RPMI7951 (cell line): ENCODE measurements at regions not wholly inside any gene's neighbourhood (a gene's known extent, or its start where the extent isn't known, plus 50 kb on each side); places are given as distances from the start of the nearest gene placed in this dataset.

Experiments
- DNase-seq: peaks from one replicate; pipeline ENCODE4 v3.0.0-alpha.2; 2012; ENCODE audit warnings: low read depth

DNA sequence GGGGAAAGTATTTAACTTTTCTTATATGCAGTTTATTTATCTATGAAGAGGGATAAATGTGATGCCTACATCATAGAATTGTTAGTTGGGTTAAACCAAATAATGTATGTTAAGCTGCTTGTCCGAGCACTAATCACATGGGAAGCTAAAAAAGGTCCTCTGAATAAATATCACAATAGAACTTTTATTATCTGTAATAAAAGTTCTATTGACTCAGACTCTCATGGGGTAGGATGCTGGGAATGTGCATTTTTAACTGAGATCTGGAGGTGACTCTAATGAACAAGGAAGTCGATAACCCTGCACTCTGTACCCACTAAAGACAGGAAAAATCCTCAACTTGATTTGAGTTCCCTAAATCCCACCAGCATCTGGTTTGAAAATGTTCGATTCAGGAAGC is 205.9 kb upstream of the IL12B start:
- DNase-seq, result no peak

DNA sequence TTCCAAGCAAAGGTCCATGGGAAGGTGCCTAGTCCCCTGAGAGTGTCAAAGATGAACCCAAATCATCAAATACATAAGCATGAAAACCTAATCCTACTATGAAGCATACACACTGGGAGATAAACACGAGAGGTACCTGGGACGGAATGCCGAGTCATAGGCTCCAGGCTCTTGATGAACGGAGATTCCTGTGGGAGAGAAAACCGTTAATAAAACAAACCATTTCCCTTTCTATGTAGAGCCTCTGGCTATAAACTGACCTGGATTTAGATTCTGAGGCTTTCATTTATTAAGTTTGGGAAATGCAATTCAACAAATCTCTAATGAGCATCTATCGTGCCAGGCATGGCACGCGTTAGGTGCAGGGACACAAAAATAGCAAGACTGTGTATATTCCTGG is 206.4 kb upstream of the IL12B start:
- DNase-seq, result no peak

DNA sequence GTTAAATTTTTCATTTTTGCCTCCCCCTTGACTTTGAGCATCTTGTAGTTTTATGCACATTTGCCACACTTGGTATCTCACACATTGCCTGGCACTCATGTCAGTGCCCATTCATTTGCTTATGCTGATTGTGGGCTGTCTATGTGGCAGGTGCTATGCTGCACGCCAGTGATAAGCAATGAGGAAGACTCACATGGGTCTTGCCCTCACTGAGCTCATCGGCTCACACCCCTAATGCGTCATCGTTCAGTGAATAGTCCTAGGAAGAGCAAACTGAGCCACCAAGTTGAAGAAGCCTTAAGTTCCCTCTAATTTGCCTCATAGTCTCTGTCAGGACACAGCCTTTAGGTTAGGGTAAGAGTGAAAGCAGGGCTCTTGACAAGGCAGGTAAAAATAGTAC is 209.4 kb upstream of the IL12B start:
- DNase-seq, result no peak

DNA sequence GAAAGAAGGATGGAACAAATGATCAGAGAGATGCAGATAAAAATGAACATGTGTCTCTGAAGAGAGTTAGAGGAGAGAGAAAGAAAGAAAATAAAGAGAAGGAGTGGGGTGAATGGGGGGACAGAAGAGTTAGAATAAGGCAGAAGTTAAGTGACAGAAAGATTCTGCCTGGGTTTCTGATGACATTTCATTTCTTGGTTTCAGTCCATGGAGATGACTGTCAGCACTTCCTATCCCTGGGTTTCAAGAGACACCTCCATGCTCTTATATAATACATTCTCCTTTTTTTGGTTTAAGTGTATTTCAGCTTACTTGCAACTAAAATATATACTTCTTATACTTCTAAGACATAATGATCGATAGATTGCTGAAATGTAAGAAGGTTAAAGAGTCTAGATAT is 213.0 kb upstream of the IL12B start:
- DNase-seq, result no peak

DNA sequence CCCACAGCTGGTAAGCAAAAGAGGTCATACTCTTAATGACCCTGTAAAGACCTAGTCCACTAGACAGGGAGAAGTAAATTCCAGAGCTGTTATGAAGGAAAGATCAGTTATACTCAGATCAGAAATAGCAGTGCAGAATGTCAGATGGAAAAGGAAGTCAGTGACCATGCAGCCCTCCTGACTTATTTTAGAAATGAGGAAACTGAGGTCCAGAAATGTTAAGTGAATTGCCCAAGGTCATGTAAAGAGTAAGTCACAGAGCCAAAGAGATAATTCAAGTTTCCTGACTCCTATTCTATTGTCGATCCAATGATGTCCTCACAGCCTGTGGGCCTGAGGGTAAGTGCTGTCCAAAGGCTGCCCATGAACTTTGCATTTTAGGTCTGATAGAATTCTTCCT is 214.9 kb upstream of the IL12B start:
- no peak for DNase-seq

DNA sequence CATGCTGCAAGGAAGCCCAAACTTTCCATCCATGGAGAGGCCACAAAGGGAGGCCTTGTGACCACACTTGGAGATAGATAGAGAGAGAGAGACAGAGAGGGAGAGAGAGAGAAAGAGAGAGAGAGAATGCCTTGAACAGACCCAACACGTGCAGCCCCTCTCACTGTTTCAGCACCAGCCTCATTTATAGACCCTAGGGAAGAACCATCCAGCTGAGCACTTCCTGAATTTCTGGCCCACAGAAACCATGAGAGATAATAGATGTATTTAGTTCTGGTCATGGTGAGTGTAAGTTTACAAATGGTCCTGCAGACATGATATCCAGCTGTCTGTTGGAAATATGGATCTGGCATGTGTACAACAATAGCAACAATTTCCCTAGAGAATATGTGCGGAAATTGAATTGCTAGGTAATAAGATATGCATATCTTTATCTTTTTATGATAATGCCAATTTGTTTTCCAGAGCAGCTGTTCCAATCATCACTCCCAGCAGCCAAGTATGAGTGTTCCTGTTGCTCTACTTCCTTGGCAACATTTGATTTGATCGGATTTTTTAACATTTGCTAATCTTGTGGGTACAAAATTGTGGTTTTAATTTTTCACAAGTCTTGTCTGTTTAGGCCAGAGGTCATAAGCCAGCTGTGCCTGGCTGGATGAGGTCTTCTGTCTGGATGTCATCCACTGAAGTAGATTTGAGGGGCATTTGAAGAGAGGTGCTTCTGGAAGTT is 217.3 kb upstream of the IL12B start:
- no peak for DNase-seq

DNA sequence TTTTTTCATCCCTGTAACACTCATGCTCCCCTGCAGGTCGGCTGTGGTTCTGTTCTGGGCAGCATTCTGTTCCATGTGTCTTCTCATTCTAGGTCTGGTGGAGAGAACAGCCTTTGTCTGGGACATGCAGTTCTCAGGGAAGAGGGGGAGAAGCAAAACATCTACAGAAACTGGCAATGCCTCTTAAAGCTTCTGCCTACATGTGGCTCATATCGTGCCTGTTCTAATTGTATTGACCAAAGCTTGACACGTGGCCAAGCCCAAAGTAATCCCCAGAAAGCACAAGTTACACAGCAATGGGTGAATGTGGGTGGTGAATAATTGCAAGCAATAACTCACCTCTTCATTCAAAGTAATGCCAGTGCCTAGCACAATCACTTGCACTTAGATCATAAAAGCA is 218.2 kb upstream of the IL12B start:
- DNase-seq, result no peak

DNA sequence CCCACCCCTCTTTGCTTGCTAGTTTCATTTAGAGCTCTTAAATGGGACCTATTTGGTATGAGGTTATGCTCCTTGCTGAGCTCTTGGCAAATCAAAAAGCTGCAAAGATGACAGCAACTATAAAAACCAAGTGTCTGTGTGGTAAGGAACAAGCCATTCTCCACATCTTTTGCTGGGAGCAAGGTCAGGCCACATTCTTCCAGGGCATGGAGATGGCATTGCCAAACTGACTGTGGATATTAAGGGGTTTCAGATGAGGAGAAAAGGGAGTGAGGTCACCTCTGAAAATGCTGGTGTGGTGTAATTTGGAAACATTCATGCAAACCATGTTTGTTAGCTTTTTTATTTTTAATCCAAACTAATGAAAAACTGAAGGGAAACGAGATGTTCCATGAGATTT is 218.8 kb upstream of the IL12B start:
- DNase-seq, result no peak

DNA sequence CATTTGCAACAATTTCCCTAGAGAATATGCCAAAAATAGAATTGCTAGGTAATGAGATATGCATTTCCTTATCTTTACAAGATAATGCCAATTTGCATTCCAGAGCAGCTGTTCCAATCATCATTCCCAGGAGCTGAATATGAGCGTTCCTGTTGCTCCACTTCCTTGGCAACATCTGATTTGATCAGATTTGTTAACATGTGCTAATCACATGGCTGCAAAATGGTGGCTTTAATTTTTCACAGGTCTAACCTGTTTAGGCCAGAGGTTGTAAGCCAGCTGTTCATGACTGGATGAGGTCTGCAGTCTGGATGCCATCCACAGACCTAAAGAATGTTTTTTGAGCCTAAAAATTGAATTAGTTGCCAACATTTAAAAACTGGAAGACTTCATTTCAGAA is 220.7 kb upstream of the IL12B start:
- DNase-seq, result no peak

DNA sequence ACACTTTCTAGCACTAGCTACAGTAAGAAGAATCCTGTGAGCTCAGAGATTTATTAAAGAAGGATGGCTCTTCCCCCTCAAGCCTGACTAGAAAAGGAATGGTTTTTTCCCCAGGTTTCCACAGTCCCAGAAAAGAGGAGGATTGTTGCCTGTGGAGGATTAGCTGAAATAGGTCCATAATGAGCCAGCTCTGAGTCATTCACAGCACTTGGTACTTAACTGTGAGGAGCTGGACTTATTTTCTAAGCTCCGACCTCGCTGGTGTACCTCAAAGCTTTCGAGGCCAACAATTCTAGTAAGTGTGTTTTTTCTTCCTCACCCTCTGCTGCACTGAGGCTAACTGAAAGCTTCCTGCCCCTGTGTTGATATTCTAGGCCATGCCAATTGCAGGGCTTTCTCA is 222.5 kb upstream of the IL12B start:
- DNase-seq, result no peak

DNA sequence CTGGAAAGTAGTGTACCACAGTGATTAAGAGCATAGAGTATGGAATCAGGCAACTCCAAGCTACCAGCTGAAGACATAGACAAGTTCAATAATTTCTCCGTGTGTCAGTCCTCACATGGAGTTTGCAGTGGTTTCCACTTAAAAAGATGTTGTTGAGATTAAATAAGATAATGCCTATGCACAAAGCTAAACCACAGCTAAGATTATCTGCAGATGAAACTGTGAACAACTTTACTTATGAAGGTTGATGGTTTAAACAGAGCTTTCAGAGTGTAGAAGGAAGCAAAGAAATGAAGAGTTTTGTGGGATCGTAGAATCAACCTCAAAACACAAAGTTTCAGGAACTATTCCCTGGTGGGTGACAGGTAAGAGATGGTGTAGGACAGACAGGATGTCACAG is 223.5 kb upstream of the IL12B start:
- no peak for DNase-seq

DNA sequence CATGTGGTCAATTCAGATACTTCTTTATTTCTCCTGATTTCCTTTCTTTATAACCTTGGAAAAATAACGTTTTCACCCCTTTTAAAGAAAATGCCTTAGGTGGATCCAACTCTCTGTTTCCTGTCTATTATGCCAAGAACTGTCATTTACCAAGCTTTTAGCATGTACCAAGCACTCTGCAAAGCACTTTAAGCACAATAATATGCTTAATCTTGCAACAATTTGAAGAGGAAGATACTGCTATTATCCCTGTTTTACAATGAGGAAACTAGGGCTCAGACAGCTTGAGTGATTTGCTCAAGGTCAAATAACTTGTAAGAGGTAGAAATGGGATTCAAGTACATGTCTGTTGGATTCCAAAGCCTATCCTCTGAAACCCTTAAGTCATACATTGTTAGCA is 224.8 kb upstream of the IL12B start:
- DNase-seq, result no peak

DNA sequence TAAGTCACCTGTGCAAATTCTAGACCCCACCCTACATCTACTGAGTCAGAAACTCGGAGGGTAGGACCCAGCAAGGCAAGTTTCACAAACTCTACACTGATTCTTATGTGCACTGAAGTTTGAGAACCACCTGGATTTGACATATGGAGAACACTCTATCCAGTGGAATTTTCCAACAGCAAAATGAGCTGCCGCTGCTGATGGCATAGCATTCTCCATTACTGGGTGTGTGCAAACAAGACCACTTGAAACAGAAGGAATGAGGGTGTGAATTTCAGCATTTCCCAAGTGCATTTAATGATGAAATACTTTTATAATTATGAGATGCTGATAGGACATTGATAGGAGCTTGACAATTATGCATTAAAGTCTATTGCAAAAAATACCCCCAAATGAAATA is 229.1 kb upstream of the IL12B start:
- DNase-seq, result no peak

DNA sequence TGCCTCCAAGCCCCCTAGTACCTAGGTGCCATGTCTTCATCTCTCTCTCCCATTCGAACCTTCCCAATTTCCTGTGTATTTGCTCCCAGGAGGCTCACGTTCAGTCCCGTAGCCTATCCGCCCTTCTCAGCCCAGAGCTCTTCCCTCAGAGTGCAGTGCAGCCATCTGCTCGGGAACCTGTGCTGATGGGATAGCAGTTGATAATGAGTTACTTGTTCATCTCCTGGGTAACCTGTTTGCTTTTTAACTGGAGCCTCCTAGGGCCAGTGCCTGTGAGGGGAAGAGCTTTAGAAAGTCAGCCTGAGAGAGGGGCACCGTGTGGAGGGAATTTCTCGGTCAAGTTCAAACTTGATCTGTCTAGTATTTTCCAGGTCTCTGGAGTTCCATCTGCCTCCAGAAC is 229.8 kb upstream of the IL12B start:
- DNase-seq, result no peak

DNA sequence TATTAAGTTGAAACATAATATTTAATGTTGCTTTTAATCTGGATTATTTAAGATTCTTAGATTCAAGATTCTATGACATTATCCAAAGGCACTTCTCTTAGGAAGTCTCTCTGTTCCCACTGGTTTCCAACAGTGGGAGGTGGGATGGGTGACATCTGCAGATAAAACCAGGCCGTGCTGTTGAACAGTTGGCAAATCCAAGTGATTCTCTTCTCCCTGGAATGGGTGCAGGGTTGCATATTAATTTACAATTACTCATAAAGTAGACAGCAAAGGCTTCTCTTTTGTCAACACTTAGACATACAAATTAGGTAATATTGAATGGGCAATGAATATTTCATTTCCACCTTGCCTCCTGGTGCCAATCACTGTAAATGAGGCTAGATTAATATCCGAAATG is 233.7 kb upstream of the IL12B start:
- DNase-seq, result no peak

DNA sequence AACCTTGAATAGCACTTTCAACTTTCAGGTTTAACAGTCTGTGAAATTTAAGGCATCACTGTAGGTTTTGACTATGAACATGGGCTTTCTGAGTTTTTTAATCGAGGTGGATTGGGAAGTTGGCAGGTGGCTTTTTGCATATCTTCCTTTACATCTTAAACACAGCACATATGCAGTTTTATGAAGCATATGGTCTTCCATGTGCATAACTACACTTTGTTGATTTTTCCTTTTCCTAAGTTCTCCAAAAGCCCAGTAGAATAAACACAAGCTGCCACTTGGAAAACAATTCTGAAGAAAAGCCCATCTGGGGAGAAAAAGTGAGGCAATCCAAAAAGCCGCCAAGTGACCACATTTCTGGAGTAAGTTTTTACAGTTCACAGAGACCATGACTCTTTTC is 236.5 kb upstream of the IL12B start:
- no peak for DNase-seq

DNA sequence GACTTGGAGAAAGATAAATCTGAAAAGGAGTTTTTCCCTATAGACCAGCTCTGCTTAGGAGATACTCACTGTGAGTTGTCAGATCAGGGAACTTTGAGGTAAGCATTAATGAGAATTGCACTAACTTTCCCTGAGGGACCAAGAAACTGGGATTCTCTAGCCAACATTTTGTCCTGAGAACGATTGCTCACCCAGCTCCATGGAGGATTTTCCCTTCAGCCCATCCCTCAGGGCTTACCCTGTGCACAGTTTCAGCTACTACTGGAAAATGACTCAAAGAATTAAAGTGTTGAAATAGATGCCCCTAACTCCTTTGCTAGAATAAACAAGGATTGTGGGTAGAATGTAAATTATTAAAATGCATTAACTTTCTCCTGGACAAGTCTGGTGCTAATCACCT is 237.2 kb upstream of the IL12B start:
- no peak for DNase-seq

DNA sequence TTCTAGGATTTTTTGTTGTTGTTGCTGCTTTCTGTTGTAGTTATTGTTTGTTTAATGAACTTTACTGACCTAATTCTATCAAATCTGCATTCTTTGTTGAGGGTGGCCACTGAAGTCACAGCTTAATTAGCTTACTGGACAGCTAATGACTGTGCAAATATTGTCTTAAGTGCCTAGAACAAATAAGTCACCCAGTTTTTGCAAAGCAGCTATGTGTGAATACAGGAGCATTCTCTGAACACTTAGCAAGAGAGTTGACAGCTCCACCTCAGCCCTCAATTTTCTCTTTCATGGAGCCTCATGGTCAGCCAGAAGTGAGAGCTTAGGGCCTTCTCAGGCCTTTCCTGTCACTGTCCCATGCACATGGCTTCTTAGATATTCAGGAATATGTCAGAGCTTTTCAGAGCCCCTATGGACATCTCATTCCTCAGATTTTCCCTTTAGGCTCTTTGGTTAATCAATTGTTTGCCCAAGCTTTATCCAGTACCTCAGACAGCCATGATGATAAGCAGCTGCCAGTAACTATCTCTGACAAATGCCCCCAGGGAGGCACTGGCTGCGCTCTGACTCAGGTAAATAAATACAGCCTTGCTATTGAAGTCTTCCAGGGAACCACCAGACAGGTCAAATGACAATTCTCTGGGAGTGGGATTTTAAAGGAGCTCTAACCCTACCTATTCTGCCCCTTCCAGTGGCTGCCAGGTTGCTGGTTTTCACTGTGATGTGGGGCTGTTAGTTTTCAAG is 241.4 kb upstream of the IL12B start:
- DNase-seq, result no peak

DNA sequence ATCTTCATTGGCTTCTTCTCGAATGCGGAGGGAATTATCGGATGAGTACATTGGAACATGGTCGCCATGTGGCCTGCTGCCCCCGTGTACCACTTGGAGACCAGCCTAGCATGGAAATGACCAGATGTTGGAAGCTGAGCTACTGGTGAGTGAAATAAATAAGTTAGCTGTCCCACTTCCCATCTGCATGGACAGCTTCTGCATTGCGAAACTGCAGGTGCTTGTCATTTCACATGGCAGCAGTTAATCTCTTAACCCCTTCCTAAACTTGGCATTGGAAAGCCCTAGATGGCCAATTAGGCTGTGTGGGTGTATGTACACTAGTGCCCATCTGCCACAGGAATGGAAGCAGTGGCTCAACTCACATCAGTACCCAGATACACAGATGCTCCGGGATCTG is 246.6 kb upstream of the IL12B start:
- no peak for DNase-seq

DNA sequence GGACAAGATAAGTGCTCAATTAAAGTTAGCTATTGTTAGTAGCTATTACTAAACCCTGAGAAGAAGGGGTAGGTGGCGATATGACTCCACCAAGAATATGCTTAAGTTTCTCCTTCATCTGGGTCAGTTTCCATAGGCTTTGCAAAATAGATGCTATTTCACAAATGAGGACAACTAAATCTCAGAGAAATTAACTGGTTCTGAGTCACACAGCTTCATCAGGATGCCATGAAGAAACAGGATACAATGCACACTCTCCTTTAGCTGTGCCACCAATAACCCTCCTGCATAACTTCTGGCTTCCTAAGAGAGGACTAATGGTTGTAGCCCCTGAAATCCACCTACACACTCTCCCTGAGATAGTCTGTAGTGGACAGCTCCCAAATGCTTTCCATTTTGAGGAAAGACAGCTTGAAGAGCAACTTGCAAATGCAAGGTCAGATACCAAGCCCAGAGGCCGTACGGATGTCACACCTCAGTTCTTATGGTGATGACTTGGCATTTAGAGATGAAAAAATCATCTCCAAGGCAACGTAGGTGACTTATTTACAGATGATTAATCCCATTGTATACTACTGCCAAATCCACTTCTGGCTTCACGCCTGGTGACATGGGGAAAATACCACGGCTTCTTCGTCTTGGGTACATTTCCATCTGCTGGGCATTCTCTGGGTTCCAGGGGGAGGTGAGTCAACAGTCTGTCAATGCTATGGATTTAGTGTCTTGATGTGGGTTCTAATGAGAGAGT is 251.4 kb upstream of the IL12B start:
- DNase-seq, result peak; percentile 71

DNA sequence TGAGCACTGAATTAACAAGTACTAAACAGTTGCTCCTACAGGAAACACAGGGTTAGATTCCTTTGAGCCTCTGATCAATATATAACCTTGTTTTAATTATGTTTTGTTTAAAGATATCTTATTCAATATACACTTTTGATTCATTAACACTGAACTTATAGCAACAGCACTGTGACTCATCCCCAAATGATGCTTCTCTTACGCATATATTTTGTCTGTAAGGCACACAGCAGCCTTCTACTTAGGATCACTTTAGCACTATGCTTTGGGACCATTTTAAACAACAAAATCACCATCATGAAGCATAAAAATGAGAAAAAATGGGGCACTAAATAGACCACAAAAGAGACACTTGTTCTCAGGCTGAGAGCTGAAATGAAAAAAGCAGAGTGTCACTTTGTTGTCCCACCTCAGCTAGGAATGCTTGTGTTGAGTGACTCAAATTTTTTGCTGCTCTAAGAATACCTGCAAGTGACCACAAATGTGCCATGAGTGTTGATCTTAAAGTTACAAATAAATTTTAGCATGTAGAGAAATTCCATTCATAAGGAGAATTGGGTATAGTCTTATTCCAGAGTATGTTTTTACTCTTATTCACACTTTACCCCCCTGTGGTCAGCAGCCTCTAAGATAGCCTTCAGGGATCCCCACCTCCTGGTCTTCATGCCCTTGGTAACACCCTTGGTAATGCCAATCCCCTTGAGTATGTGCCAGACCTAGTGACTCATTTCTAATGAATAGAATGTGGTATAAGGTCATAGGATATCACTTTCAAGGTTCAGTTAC is 252.7 kb upstream of the IL12B start:
- peak; percentile 15 for DNase-seq

DNA sequence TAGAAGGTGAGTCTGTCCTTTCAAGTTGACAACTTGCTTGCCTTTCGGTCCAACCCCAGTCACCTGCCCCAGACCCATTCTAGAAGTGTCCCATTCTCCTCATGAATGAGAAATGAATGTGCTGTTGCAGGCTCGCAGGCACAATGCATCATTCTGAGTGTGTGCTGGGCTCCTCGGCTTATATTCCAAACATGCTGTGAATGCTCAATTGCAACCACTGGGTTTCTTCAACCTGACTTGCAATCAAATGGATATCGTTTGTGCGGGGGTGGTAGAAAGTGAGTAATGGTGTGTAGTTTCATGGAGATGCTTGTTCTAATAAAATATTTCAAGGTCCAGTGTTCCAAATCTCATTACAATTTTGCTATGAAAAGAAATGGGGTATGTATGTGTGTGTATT is 256.6 kb upstream of the IL12B start:
- DNase-seq, result no peak
